ENCODE measurements at regions not wholly inside any gene's neighbourhood (a gene's known extent, or its start where the extent isn't known, plus 50 kb on each side); places are given as distances from the start of the nearest gene placed in this dataset.
"Not testable (repeated sequence)": the region's sequence is repeated elsewhere in the genome, so short reads cannot be mapped to it uniquely, and the experiment has no call there.

- no peaks in the 10 kb centered on the region for H3K4me1 ChIP-seq (ENCODE audit: control insufficient read depth in 5 of 5, insufficient read depth in 5 of 5, low read length in 5 of 5)
- no peak overlapping the region for H3K4me3 ChIP-seq
- no peaks in the 10 kb centered on the region for H3K36me3 ChIP-seq (ENCODE audit: control insufficient read depth in 4 of 4, insufficient read depth in 4 of 4, low read length in 4 of 4)
- H3K27ac ChIP-seq (ENCODE audit: low read depth in 1 of 2, low read length in 1 of 2), result no peak overlapping the region
- no peak for TF ChIP-seq CTCF (IDR thresholded peaks at IDR 0.05; ENCODE audit: control extremely low read depth, extremely low read depth)
- H3K9me3 ChIP-seq (ENCODE audit: control insufficient read depth in 4 of 4, insufficient read depth in 3 of 4, low read length in 3 of 4), result peaks cover 0 to 4% (median 0%) of the 10 kb centered on the region in 4 donors
- H3K27me3 ChIP-seq (ENCODE audit: control insufficient read depth in 3 of 3, insufficient read depth in 3 of 3, low read length in 2 of 3), result no peaks in the 10 kb centered on the region
- H3K9ac ChIP-seq (ENCODE audit: insufficient read depth in 1 of 2, low read length in 2 of 2), result no peak overlapping the region
- WGBS, 2 donors, result 78 to 83% methylated on average over 5 of the region's 5 CpGs
- DNase-seq (no peak), ATAC-seq (ENCODE audit: insufficient read depth, low FRiP score) (no peak)
Observed at GRCh38 chr12:126040307-126040706, 975.1 kb downstream of the AACS start.

- Histone ChIP-seq H3K4me1 (ENCODE audit: control insufficient read depth in 5 of 5, insufficient read depth in 5 of 5, low read length in 5 of 5) (no peaks in the 10 kb centered on the region), H3K9me3 (ENCODE audit: control insufficient read depth in 4 of 4, insufficient read depth in 3 of 4, low read length in 3 of 4) (peaks cover 0 to 4% (median 0%) of the 10 kb centered on the region in 4 donors), H3K4me3 (no peak overlapping the region), H3K9ac (ENCODE audit: insufficient read depth in 1 of 2, low read length in 2 of 2) (no peak overlapping the region), H3K27me3 (ENCODE audit: control insufficient read depth in 3 of 3, insufficient read depth in 3 of 3, low read length in 2 of 3) (no peaks in the 10 kb centered on the region), H3K27ac (ENCODE audit: low read depth in 1 of 2, low read length in 1 of 2) (no peak overlapping the region), H3K36me3 (ENCODE audit: control insufficient read depth in 4 of 4, insufficient read depth in 4 of 4, low read length in 4 of 4) (no peaks in the 10 kb centered on the region)
- TF ChIP-seq CTCF (IDR thresholded peaks at IDR 0.05; ENCODE audit: control extremely low read depth, extremely low read depth), result no peak
- DNase-seq (no peak), ATAC-seq (ENCODE audit: insufficient read depth, low FRiP score) (no peak)
- WGBS, 2 donors, result 57 to 74% methylated on average over 5 of the region's 5 CpGs
Observed at GRCh38 chr12:126042286-126042685, 977.1 kb downstream of the AACS start.

GRCh38 chr12:126049501-126049900 lies 984.3 kb downstream of the AACS start:
- H3K36me3 ChIP-seq (ENCODE audit: control insufficient read depth in 4 of 4, insufficient read depth in 4 of 4, low read length in 4 of 4); H3K27ac ChIP-seq (ENCODE audit: low read depth in 1 of 2, low read length in 1 of 2); H3K27me3 ChIP-seq (ENCODE audit: control insufficient read depth in 3 of 3, insufficient read depth in 3 of 3, low read length in 2 of 3); DNase-seq; H3K4me1 ChIP-seq (ENCODE audit: control insufficient read depth in 5 of 5, insufficient read depth in 5 of 5, low read length in 5 of 5); H3K9me3 ChIP-seq (ENCODE audit: control insufficient read depth in 4 of 4, insufficient read depth in 3 of 4, low read length in 3 of 4); ATAC-seq (ENCODE audit: insufficient read depth, low FRiP score); H3K4me3 ChIP-seq; H3K9ac ChIP-seq (ENCODE audit: insufficient read depth in 1 of 2, low read length in 2 of 2): not testable (repeated sequence)
- 54 to 60% methylated on average over 5 of the region's 5 CpGs for WGBS, 2 donors

GRCh38 chr12:126051611-126052107 lies 986.4 kb downstream of the AACS start:
- DNase-seq, result no peak
- TF ChIP-seq CTCF (IDR thresholded peaks at IDR 0.05; ENCODE audit: control extremely low read depth, extremely low read depth), result no peak
- H3K9me3 ChIP-seq (ENCODE audit: control insufficient read depth in 4 of 4, insufficient read depth in 3 of 4, low read length in 3 of 4), result no peaks in the 10 kb centered on the region
- H3K9ac ChIP-seq (ENCODE audit: insufficient read depth in 1 of 2, low read length in 2 of 2), result no peak overlapping the region
- 52 to 73% methylated on average over 6 of the region's 6 CpGs for WGBS, 2 donors
- no peak overlapping the region for H3K27ac ChIP-seq (ENCODE audit: low read depth in 1 of 2, low read length in 1 of 2)
- H3K27me3 ChIP-seq (ENCODE audit: control insufficient read depth in 3 of 3, insufficient read depth in 3 of 3, low read length in 2 of 3), result no peaks in the 10 kb centered on the region
- H3K36me3 ChIP-seq (ENCODE audit: control insufficient read depth in 4 of 4, insufficient read depth in 4 of 4, low read length in 4 of 4), result no peaks in the 10 kb centered on the region
- H3K4me3 ChIP-seq, result no peak overlapping the region
- no peak for ATAC-seq (ENCODE audit: insufficient read depth, low FRiP score)
- H3K4me1 ChIP-seq (ENCODE audit: control insufficient read depth in 5 of 5, insufficient read depth in 5 of 5, low read length in 5 of 5), result no peaks in the 10 kb centered on the region
